ENCODE measurements at regions not wholly inside any gene's neighbourhood (a gene's known extent, or its start where the extent isn't known, plus 50 kb on each side); places are given as distances from the start of the nearest gene placed in this dataset.

DNA sequence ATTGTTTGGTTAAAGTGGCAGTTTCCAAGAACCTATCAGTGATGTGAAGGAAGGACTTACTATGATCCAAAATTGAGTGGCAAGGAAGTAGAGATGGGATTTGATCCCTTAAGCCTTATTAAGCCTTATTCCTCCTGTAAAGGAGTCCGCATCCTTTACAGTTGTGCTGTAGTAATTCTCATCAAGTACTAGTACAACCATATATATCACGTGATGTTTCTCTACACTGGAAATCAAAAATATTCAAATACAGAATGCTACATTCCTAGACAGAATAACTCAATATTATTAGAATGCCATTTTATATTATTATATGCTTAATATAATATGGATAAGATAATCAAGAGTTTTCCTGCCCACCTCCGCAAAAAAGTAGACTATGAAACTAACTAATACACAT lies 312.4 kb upstream of the SPHKAP start:
- Histone ChIP-seq H3K36me3 (no peaks in the 10 kb centered on the region), H3K27me3 (no peaks in the 10 kb centered on the region), H3K9me3 (no peaks in the 10 kb centered on the region), H3K4me3 (no peak overlapping the region), H3K4me1 (no peaks in the 10 kb centered on the region), H3K27ac (no peak overlapping the region)
- 62% methylated on average over 3 of the region's 3 CpGs for WGBS (ENCODE audit: insufficient coverage, low coverage, low lambda C conversion rate, missing lambda C conversion rate)
- intact Hi-C loops (cut with DNase I): no loop called here
- no peak for DNase-seq
- no peak for TF ChIP-seq POLR2A (IDR thresholded peaks at IDR 0.05)
- TF ChIP-seq, protein P1, sequence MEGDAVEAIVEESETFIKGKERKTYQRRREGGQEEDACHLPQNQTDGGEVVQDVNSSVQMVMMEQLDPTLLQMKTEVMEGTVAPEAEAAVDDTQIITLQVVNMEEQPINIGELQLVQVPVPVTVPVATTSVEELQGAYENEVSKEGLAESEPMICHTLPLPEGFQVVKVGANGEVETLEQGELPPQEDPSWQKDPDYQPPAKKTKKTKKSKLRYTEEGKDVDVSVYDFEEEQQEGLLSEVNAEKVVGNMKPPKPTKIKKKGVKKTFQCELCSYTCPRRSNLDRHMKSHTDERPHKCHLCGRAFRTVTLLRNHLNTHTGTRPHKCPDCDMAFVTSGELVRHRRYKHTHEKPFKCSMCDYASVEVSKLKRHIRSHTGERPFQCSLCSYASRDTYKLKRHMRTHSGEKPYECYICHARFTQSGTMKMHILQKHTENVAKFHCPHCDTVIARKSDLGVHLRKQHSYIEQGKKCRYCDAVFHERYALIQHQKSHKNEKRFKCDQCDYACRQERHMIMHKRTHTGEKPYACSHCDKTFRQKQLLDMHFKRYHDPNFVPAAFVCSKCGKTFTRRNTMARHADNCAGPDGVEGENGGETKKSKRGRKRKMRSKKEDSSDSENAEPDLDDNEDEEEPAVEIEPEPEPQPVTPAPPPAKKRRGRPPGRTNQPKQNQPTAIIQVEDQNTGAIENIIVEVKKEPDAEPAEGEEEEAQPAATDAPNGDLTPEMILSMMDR (IDR thresholded peaks at IDR 0.05): no peak
- no peak for ATAC-seq

DNA sequence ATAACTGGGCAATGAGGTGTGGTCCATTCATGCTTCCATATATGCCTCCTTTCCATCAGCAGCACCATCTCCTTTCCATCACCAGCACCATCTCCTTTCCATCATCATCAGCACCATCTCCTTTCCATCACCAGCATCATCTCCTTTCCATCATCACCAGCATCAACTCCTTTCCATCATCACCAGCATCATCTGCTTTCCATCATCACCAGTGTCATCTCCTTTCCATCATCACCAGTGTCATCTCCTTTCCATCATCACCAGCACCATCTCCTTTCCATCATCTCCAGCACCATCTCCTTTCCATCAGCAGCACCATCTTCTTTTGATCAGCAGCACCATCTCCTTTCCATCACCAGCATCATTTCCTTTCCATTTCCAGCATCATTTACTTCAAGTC lies 297.5 kb upstream of the SPHKAP start:
- Histone ChIP-seq H3K27ac (no peak overlapping the region), H3K36me3 (no peaks in the 10 kb centered on the region), H3K27me3 (no peaks in the 10 kb centered on the region), H3K4me3 (no peak overlapping the region), H3K9me3 (no peaks in the 10 kb centered on the region), H3K4me1 (no peaks in the 10 kb centered on the region)
- TF ChIP-seq POLR2A (IDR thresholded peaks at IDR 0.05): no peak
- TF ChIP-seq, protein P1 (IDR thresholded peaks at IDR 0.05): no peak
- no peak for ATAC-seq
- intact Hi-C loops (cut with DNase I): no loop called here
- no peak for DNase-seq

DNA sequence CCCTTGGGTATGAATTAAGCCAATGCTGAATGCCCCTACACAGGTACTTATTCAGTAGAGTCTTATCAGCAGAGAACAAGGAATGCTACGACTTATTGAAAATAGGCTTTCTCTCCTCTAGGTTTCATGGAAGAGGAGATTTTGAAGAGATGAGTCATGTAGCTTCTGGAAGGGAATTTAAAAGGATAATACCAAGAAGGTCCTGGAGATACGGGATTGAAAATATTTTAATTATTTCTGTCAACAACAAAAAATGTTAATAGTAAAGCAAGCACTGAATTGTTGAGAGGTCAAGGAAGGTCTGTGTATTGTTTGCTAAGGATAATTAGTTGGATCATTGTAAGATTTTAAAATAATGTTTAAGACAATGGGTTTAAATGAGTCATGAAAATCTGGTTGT lies 293.0 kb upstream of the SPHKAP start:
- ATAC-seq: no peak

DNA sequence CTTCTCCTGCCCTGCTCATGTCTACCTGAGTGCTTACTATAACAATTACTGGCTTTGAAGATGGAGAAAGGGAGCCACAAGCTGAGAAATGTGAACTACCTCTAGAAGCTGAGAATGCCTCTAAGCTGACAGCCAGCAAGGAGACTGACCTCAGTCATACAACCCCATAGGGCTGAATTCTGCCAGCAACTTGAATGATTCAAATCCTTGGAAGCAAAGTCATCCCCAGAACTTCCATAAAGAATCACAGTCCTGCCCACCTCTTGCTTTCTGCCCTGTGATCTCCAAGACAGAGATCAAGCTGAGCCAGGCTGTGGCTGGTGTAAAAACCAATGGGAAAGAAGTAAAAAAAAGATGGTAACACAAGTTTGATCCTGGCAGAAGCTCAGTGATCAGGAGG lies 288.2 kb upstream of the SPHKAP start:
- no peak for ATAC-seq
- intact Hi-C loops (cut with DNase I): no loop called here
- no peak for DNase-seq

More for the DNA sequence above, 293.0 kb upstream of the SPHKAP start:
- Histone ChIP-seq H3K36me3 (no peaks in the 10 kb centered on the region), H3K4me3 (no peak overlapping the region), H3K4me1 (no peaks in the 10 kb centered on the region), H3K27me3 (no peaks in the 10 kb centered on the region), H3K27ac (no peak overlapping the region), H3K9me3 (no peaks in the 10 kb centered on the region)
- 38% methylated on average over 2 of the region's 2 CpGs for WGBS (ENCODE audit: insufficient coverage, low coverage, low lambda C conversion rate, missing lambda C conversion rate)
- DNase-seq: no peak
- TF ChIP-seq, protein P1 (IDR thresholded peaks at IDR 0.05): no peak
- no peak for TF ChIP-seq POLR2A (IDR thresholded peaks at IDR 0.05)
- intact Hi-C loops (cut with DNase I): no loop called here

DNA sequence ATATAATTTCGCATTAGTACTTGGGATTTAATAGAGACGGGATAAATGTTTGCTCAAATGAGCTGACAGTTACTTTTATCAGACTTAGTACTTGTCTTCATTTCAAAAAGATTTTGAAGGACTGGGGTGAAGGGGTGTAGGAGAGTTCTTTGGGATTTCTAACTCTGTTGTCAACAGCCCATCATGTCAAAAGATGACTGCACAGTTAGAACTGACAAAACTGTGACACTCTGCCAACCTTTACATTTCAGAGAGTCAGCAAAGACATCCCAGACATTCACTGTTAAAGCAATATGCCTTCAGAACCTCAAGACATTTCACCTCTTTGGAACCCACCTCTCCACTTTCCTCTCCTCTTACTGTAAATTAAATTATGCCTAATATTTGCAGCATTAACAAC lies 285.4 kb upstream of the SPHKAP start:
- Histone ChIP-seq H3K27me3 (no peaks in the 10 kb centered on the region), H3K27ac (no peak overlapping the region), H3K4me1 (no peaks in the 10 kb centered on the region), H3K9me3 (no peaks in the 10 kb centered on the region), H3K36me3 (no peaks in the 10 kb centered on the region), H3K4me3 (no peak overlapping the region)
- ATAC-seq (no peak), DNase-seq (no peak)
- intact Hi-C loops (cut with DNase I): no loop called here
- no peak for TF ChIP-seq POLR2A (IDR thresholded peaks at IDR 0.05)
- TF ChIP-seq, protein P1 (IDR thresholded peaks at IDR 0.05): no peak
- WGBS (ENCODE audit: insufficient coverage, low coverage, low lambda C conversion rate, missing lambda C conversion rate): 71% methylated on average over 2 of the region's 2 CpGs

More for the DNA sequence above, 288.2 kb upstream of the SPHKAP start:
- TF ChIP-seq POLR2A (IDR thresholded peaks at IDR 0.05): no peak
- TF ChIP-seq, protein P1 (IDR thresholded peaks at IDR 0.05): no peak
- no peaks in the 10 kb centered on the region for H3K9me3 ChIP-seq
- no peak overlapping the region for H3K27ac ChIP-seq
- H3K27me3 ChIP-seq: no peaks in the 10 kb centered on the region
- no peaks in the 10 kb centered on the region for H3K4me1 ChIP-seq
- no peak overlapping the region for H3K4me3 ChIP-seq
- no peaks in the 10 kb centered on the region for H3K36me3 ChIP-seq

Measured in right lobe of liver (tissue), 6 donors.